NCI-H146 (cell line): ENCODE measurements at regions not wholly inside any gene's neighbourhood (a gene's known extent, or its start where the extent isn't known, plus 50 kb on each side); places are given as distances from the start of the nearest gene placed in this dataset.
A peak's percentile ranks its signal among the peaks of the same experiment; 100 is the strongest.

ENCODE experiments used
- DNase-seq: peaks from one replicate; lab custom pipeline; 2025; lab: John Stamatoyannopoulos, UW

DNA sequence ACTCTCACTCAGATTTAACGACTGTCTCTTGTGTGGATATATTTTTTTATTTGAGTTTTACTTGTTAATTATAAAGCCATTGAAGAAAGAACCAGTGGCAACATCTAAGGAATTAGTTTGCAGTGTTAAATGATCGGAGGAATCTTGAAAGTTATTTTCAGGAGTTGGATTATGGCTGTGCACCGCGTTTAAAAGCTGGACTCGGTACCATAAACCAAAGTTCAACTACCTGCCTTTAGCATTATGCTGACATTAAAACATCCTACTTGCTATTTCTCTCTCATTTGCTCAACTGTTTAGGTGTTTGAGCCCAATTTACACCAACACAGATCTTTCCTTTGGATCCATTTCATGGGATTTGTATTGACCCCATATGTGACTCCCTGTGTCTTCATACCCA, 289.4 kb upstream of the SASH1 start:
- DNase-seq: no peak

DNA sequence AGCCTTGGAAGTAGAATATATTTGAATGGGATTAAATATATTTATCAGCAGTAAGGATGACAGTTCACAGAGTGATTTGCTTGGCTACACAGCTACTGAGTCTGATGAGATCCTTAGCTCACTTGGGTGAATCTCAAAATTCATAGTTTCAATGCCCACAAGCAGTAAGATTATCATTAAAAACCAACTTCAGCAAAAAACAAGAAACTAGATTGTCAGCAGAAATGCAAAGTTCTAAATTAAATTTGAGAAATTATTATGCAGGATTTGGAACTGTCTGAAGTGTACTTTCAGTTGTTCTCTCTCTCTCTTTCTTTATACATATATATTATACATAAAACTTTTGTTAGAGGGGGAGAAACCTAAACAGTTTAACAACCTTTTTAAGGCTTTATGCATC, 288.8 kb upstream of the SASH1 start:
- DNase-seq: no peak

- DNase-seq: no peak
Observed at GRCh38 chr6:148054219-148054618, 288.4 kb upstream of the SASH1 start.

GRCh38 chr6:148055419-148055818, 287.2 kb upstream of the SASH1 start:
- DNase-seq: no peak

GRCh38 chr6:148059869-148060268, 282.8 kb upstream of the SASH1 start:
- DNase-seq: no peak

DNA sequence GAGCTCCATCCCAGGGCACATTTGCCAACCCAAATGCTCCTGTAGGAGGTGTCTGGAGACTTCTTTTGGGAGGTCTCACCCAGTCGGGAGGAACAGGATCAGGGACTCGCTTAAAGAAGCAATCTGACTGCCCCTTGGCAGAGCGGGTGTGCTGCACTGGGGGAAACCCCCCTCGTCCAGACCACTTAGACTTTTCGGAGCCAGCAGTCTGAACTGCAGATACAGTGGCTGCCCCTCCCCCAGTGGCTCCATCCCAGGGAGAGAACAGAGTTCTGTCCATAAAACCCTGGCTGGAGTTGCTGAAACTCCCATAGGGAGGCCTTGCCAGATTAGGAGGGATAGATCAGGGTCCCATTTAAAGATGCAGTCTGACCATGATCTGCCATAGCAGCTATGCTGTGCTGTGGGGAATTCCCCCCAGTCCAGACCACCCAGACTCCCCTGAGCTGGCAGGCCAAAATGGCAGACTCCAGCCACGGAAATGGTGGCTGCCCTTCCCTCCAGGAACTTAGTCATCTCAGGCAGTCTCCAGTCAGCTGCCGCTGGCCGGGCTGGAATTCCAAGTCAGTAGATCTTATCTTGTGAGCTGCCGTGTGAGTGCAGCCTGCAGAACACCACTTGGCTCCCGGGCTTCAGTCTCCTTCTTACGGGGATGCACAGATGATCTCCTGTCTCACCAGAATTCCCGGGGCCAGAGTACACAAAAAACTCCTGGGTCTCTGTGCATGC, 278.1 kb upstream of the SASH1 start:
- no peak for DNase-seq

DNA sequence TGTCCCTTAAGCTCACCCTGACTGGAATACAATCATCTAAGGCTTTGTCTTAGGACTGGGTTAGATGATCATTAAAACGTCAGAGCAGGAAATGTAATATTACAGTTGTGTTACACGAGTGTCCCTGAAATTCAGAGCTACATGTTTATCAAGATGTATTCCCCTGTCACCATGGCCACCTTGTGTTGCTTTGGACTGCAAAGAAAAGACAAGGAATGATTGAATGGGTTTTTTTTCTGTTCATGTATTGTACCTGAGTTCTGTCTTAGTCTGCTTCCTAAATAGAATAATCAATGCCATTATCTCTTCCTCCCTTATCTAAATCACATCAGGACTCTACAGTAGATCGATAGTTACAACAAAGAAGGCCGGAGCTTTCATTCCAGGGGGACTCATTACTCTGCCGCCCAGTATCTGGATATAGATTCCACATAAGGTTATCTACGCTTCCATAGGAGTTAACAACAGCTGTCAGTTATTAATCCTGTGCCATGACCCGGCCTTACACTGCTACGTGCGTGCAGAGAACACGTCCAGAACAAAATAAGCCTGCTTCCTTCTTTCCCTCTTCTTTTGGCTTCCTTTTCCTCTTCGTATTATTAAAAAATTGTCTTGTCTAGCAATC, 274.1 kb upstream of the SASH1 start:
- peak; percentile 98 for DNase-seq

DNA sequence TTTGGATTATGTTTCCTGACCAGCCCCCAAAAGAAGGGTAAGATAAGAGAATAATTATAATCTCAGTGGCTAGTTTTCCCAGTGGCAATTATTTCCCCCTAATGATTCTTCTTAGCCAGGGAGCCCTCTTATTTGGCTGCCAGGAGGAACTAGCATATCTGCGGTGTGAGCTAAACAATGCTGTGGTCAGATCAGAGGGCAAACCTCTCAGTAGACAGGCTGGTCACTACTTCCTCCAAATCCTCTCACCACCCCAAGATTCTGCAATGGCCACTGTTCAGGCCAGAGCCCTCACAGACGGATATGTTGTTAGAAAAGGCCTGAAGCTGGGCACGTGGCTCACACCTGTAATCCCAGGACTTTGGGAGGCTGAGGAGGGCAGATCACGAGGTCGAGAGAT, 273.4 kb upstream of the SASH1 start:
- DNase-seq: peak; percentile 61

- no peak for DNase-seq
Observed at GRCh38 chr6:148074291-148074690, 268.3 kb upstream of the SASH1 start.

DNA sequence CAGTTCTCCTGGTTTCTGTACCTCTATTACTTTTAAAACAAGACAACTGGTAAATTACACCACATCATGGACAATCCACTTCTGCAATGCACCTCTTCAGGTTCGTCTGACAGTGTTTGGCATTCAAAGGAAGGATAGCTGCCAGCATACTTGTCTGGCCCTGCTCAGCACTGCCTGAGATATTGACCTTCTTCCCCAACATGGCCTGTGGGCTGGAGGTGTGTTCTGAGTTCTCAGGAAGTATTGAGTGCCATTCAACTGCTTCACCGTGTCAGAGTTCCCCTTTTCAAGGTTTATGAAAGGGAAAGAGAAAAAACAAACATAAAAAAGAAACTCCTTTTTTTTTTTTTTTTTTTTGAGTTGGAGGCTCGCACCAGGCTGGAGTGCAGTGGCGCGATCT, 267.9 kb upstream of the SASH1 start:
- DNase-seq: no peak

- DNase-seq: no peak
Observed at GRCh38 chr6:148075352-148075751, 267.3 kb upstream of the SASH1 start.

- no peak for DNase-seq
Observed at GRCh38 chr6:148076051-148076450, 266.6 kb upstream of the SASH1 start.

DNA sequence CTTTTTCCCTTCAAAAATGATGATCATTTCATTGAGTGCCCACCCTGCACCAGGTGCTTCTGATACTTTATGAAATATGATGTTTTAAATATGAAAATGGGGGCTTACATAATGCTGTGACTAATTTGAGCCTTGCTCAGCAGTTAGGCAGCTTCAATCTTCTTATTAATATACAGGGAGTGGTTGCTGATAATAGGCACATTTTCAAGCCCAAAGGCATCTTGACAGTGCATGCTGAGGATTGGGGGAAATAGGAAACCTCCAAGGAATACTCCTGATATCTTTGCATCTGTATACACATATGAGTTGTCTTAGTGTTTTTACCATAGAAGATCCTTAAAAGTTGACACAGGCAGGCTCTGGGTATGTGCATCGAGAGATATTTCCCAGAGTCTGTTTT, 262.3 kb upstream of the SASH1 start:
- DNase-seq: no peak

DNA sequence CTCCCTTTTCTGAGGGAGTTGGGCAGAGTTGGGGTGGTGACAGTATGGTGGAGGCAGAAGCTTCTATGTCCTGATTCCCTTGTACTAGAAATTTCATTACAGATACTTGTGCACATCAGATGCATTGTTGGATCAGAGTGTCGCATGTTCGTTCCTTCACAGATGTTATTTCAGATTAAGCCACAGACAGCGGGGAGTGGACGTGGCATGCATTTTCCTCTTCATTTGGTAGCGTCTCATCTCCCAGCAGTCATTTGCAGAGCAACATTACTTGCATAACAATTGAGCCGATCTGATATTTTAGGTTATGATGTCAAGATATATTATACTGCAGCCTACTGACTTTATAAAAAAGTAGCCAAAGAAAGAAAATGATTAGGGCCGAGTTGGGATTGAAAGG, 261.6 kb upstream of the SASH1 start:
- DNase-seq: no peak

GRCh38 chr6:148082044-148082443, 260.6 kb upstream of the SASH1 start:
- no peak for DNase-seq

DNA sequence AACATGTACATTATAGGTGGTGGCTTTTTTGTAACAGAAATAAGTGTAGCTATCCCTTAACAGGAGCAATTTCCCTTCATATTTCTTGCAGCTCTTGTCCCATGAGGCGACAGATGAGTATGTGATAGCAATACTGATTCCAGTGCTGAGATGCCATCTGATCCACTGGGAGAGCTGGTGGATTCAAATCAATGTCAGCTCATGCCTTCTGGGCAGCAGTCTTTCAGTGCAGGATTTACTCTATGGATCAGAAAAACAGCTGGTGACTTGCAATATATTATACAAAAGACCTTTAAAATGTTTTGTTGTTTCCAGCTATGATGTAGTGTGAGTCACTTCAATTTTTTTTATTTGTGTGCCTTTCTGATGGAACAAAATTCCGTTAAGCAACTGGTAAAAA, 259.9 kb upstream of the SASH1 start:
- DNase-seq: no peak

DNA sequence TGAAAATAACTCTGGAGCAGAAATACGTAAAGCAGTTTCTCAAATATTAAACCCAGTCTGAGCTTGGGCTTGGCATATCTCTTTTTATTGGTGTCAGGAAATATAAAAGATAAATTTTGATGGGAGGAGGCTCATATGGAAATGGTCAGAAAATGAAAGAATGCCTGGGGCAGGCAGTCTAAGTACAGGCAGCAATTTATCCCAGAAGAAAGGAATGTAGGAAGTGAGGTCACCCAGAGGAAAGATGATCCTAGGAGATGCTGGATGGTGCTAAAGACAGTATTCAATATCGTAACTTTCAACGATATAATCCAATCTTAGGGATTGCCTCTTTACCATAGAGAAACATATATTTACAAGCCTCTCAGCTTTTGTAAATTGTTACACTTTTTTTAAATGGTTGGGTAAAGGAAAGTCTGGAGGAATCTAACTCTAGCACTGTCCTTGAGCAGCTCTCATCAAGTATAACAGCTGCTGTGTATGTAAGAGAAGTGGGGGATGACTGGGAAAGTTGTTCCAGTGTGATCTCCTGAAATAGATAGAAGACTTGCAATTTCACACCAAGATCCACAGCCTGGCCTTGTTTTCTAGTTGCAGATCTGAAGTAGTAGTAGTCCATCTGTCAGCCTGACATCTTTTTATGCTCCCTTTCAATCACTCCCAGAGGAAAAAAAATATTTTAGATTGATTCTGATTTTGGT, 256.9 kb upstream of the SASH1 start:
- DNase-seq: no peak

DNA sequence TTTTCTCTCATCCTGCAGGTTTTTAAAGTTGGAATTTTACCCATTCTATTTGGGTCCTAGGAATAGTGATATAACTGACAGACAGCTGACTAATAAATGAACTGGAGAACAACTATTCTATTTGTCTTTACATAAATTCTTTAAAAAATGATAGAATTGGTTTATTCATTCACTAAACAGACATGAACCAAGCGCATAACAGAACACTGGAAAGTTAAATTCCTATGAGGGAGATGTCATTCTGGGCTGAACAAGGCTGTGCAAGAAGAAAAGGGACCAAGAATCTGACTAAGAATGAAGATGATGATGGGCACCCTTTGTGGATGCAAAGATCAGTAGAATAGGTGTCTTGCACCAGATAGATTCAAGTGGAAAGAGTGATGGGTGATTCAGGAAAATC, 256.3 kb upstream of the SASH1 start:
- no peak for DNase-seq

GRCh38 chr6:148086843-148087242, 255.8 kb upstream of the SASH1 start:
- no peak for DNase-seq

DNA sequence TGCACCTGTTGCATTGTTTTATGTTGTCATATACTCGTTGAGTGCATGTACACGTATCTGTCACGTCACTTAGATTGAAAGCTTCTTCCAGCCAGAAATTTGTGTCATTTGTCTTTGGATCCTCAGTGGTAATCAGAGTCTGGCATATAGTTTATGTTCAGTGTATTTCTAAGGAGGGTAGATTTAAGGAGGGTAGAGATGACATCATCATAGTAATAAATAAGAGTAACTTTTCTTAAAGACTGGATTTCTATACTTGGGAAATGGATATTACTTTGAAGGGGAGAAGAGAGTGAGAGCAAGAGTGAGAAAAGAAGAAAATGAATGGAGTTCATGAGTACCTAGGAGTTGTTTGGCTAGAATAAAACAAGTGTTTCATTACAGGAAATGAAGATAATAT, 255.0 kb upstream of the SASH1 start:
- DNase-seq: no peak

DNA sequence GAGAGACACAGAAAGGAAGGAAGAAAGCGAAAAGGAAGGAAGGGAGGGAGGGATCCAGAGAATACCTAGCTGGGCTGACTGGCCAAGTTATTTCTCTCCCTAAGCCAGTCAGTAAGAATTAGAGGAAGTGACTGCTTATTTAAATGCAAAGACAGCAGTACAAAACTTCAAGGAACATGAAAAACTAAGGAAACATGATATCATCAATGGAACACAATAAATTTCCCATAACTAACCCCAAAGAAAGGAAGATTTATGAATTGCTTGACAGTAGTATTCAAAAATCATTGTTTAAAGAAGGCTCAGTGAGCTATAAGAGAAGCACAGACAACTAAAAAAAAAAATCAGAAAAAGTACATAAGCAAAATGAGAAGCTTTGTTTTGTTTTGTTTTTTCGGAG, 252.3 kb upstream of the SASH1 start:
- DNase-seq: no peak

DNA sequence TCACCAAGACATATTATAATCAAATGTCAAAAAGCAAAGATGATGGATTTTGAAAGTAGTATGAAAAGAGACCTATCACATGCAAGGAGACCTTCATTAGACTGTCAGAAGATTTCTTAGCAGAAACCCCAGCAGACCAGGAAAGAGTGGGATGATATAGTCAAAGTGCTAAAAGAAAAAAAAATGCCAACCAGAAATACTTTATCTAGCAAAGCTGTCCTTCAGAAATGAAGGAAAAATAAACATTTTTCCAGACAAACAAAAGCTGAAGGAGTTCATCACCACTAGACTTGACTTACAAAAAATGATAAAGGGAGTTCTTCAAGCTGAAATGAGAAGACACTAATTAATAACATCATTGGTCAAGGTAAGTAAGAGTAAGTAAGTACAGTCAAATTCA, 251.2 kb upstream of the SASH1 start:
- DNase-seq: no peak

GRCh38 chr6:148103436-148103835, 239.2 kb upstream of the SASH1 start:
- no peak for DNase-seq

DNA sequence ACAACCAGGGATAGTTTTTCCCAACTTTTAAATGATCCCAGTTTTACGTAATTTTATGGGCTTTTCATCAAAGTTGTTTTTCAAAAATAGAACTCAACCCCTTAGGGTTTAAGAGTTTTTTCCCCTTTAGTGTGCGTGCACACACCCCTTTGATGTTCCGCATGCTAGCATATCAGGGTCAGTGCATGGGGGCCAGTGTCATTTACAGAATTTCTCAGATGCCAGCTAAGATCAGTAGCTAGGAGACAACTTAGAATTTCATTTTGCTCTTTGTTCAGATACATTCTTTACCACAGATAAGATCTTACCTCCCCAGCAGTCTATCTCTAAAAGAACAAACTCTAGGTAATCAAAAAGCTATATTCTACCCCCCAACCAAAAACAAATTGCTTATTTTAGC, 238.5 kb upstream of the SASH1 start:
- no peak for DNase-seq
